T-helper 17 cell (primary cell): ENCODE measurements at regions not wholly inside any gene's neighbourhood (a gene's known extent, or its start where the extent isn't known, plus 50 kb on each side); places are given as distances from the start of the nearest gene placed in this dataset.
"Not testable (repeated sequence)": the region's sequence is repeated elsewhere in the genome, so short reads cannot be mapped to it uniquely, and the experiment has no call there.

Experiments
- ATAC-seq: fragments of 150-1000 bp; cut with Tn5 transposase; 2 replicates; pipeline ENCODE4 v1.10.0; 2021; ENCODE audit warnings: mild to moderate bottlenecking, moderate library complexity
- DNase-seq, 3 donors: peaks; one replicate each; pipeline versions ENCODE4 v3.0.0 to v3.0.0-alpha.2; 2020 to 2021
- H3K9me3 ChIP-seq: one replicate; pipeline ENCODE4 v1.7.0; 2013; ENCODE audit warnings: low read length, mild to moderate bottlenecking; ENCODE audit not compliant: control insufficient read depth, poor library complexity, severe bottlenecking
- H3K27ac Mint-ChIP-seq: one replicate; pipeline ENCODE4 v1.8.0; 2022; ENCODE audit warnings: mild to moderate bottlenecking, moderate library complexity, mixed read lengths
- H3K27me3 Mint-ChIP-seq: one replicate; pipeline ENCODE4 v1.8.0; 2022; ENCODE audit warnings: mixed read lengths
- H3K36me3 Mint-ChIP-seq: one replicate; pipeline ENCODE4 v1.8.0; 2022; ENCODE audit warnings: low read depth, mixed read lengths
- H3K4me1 Mint-ChIP-seq: one replicate; pipeline ENCODE4 v1.8.0; 2022; ENCODE audit warnings: mild to moderate bottlenecking, mixed read lengths
- H3K4me3 Mint-ChIP-seq: one replicate; pipeline ENCODE4 v1.8.0; 2022; ENCODE audit warnings: mild to moderate bottlenecking, moderate library complexity, mixed read lengths

- no peaks in the 10 kb centered on the region for H3K36me3 Mint-ChIP-seq
- no peak for DNase-seq
Measured at GRCh38 chr3:71987089-71987735, 202.3 kb upstream of the PROK2 start.

GRCh38 chr3:71986606-71987005 lies 201.7 kb upstream of the PROK2 start:
- Mint-ChIP-seq H3K4me3 (no peak overlapping the region), H3K4me1 (peaks cover 5% of the 10 kb centered on the region), H3K36me3 (no peaks in the 10 kb centered on the region), H3K27me3 (peaks cover 5% of the 10 kb centered on the region), H3K27ac (no peak overlapping the region)
- no peak for ATAC-seq
- DNase-seq = no peak
- no peaks in the 10 kb centered on the region for H3K9me3 ChIP-seq

More at GRCh38 chr3:71987089-71987735, 202.3 kb upstream of the PROK2 start:
- no peak overlapping the region for H3K4me3 Mint-ChIP-seq
- peaks cover 5% of the 10 kb centered on the region for H3K4me1 Mint-ChIP-seq
- no peak overlapping the region for H3K27ac Mint-ChIP-seq
- ATAC-seq = no peak
- no peaks in the 10 kb centered on the region for H3K9me3 ChIP-seq
- peaks cover 5% of the 10 kb centered on the region for H3K27me3 Mint-ChIP-seq

GRCh38 chr3:71984843-71985613 lies 200.1 kb upstream of the PROK2 start:
- DNase-seq = no peak
- Mint-ChIP-seq H3K27me3 (peaks cover 14% of the 10 kb centered on the region), H3K4me1 (peaks cover 5% of the 10 kb centered on the region), H3K36me3 (no peaks in the 10 kb centered on the region), H3K4me3 (peak overlapping the region; percentile 47), H3K27ac (no peak overlapping the region)
- no peaks in the 10 kb centered on the region for H3K9me3 ChIP-seq
- ATAC-seq = peak; percentile 50

GRCh38 chr3:71983694-71984093 lies 198.7 kb upstream of the PROK2 start:
- H3K9me3 ChIP-seq = no peaks in the 10 kb centered on the region
- H3K4me1 Mint-ChIP-seq = peaks cover 8% of the 10 kb centered on the region
- ATAC-seq (no peak), DNase-seq (no peak)
- H3K27ac Mint-ChIP-seq = no peak overlapping the region
- no peak overlapping the region for H3K4me3 Mint-ChIP-seq
- peaks cover 23% of the 10 kb centered on the region for H3K27me3 Mint-ChIP-seq
- H3K36me3 Mint-ChIP-seq = no peaks in the 10 kb centered on the region

- not testable (repeated sequence) for H3K27ac Mint-ChIP-seq, DNase-seq, H3K9me3 ChIP-seq, ATAC-seq, H3K36me3 Mint-ChIP-seq, H3K4me3 Mint-ChIP-seq
- Mint-ChIP-seq H3K4me1 (peaks cover 14% of the 10 kb centered on the region), H3K27me3 (peaks cover 33% of the 10 kb centered on the region)
Measured at GRCh38 chr3:71982506-71983258, 197.7 kb upstream of the PROK2 start.

GRCh38 chr3:71979175-71979574 lies 194.2 kb upstream of the PROK2 start:
- peaks cover 46% of the 10 kb centered on the region for H3K27me3 Mint-ChIP-seq
- no peaks in the 10 kb centered on the region for H3K9me3 ChIP-seq
- ATAC-seq (no peak), DNase-seq (no peak)
- H3K36me3 Mint-ChIP-seq = no peaks in the 10 kb centered on the region
- H3K4me3 Mint-ChIP-seq = peak overlapping the region; percentile 10
- H3K4me1 Mint-ChIP-seq = peaks cover 8% of the 10 kb centered on the region
- no peak overlapping the region for H3K27ac Mint-ChIP-seq

GRCh38 chr3:71978150-71978721 lies 193.3 kb upstream of the PROK2 start:
- Mint-ChIP-seq H3K4me1 (peaks cover 8% of the 10 kb centered on the region), H3K4me3 (peak overlapping the region; percentile 2), H3K27ac (no peak overlapping the region), H3K36me3 (no peaks in the 10 kb centered on the region), H3K27me3 (peaks cover 49% of the 10 kb centered on the region)
- no peak for ATAC-seq
- no peak for DNase-seq
- no peaks in the 10 kb centered on the region for H3K9me3 ChIP-seq

GRCh38 chr3:71977525-71977924 lies 192.6 kb upstream of the PROK2 start:
- Mint-ChIP-seq H3K27ac (no peak overlapping the region), H3K27me3 (peaks cover 55% of the 10 kb centered on the region), H3K4me3 (no peak overlapping the region), H3K36me3 (no peaks in the 10 kb centered on the region), H3K4me1 (peaks cover 8% of the 10 kb centered on the region)
- DNase-seq (no peak), ATAC-seq (no peak)
- no peaks in the 10 kb centered on the region for H3K9me3 ChIP-seq

GRCh38 chr3:71975573-71975972 lies 190.6 kb upstream of the PROK2 start:
- no peak for ATAC-seq

GRCh38 chr3:71974786-71975185 lies 189.8 kb upstream of the PROK2 start:
- H3K4me3 Mint-ChIP-seq = no peak overlapping the region
- H3K27me3 Mint-ChIP-seq = peaks cover 52% of the 10 kb centered on the region
- DNase-seq (no peak), ATAC-seq (no peak)
- no peaks in the 10 kb centered on the region for H3K9me3 ChIP-seq
- H3K27ac Mint-ChIP-seq = no peak overlapping the region
- peaks cover 8% of the 10 kb centered on the region for H3K4me1 Mint-ChIP-seq
- peaks cover 2% of the 10 kb centered on the region for H3K36me3 Mint-ChIP-seq

More at GRCh38 chr3:71975573-71975972, 190.6 kb upstream of the PROK2 start:
- H3K9me3 ChIP-seq = no peaks in the 10 kb centered on the region
- Mint-ChIP-seq H3K4me3 (no peak overlapping the region), H3K27ac (no peak overlapping the region), H3K4me1 (peaks cover 8% of the 10 kb centered on the region), H3K27me3 (peaks cover 58% of the 10 kb centered on the region), H3K36me3 (peaks cover 2% of the 10 kb centered on the region)
- no peak for DNase-seq

GRCh38 chr3:71973274-71974030 lies 188.5 kb upstream of the PROK2 start:
- Mint-ChIP-seq H3K4me3 (no peak overlapping the region), H3K36me3 (peaks cover 2% of the 10 kb centered on the region), H3K27ac (no peak overlapping the region), H3K4me1 (peaks cover 5% of the 10 kb centered on the region), H3K27me3 (peaks cover 41% of the 10 kb centered on the region)
- DNase-seq = no peak
- no peaks in the 10 kb centered on the region for H3K9me3 ChIP-seq
- ATAC-seq = no peak

- DNase-seq (no peak), ATAC-seq (no peak)
- Mint-ChIP-seq H3K27ac (no peak overlapping the region), H3K27me3 (peaks cover 33% of the 10 kb centered on the region), H3K4me3 (no peak overlapping the region), H3K4me1 (no peaks in the 10 kb centered on the region), H3K36me3 (peaks cover 2% of the 10 kb centered on the region)
- no peaks in the 10 kb centered on the region for H3K9me3 ChIP-seq
Measured at GRCh38 chr3:71972031-71972430, 187.1 kb upstream of the PROK2 start.
